Astrocyte (in vitro differentiated cells and primary cell): ENCODE measurements at regions not wholly inside any gene's neighbourhood (a gene's known extent, or its start where the extent isn't known, plus 50 kb on each side); places are given as distances from the start of the nearest gene placed in this dataset.

Source experiments
- DNase-seq: peaks from one replicate; pipeline ENCODE4 v3.0.0-alpha.2; 2010; ENCODE audit warnings: low read depth
- FAIRE-seq: peaks from 2 replicates; lab custom pipeline; 2011; peaks lifted over from hg19 to GRCh38; lab: Jason Lieb, UNC
- H2AFZ ChIP-seq: 2 replicates; pipeline ENCODE4 v1.6.0; 2012; ENCODE audit warnings: low read depth, low read length, inconsistent platforms
- H3K27ac ChIP-seq: 2 replicates; pipeline ENCODE4 v1.5.1; 2011; ENCODE audit warnings: low read depth, low read length, inconsistent platforms
- H3K27me3 ChIP-seq: 2 replicates; pipeline ENCODE4 v1.6.0; 2011; ENCODE audit warnings: low read length, inconsistent platforms; ENCODE audit not compliant: insufficient read depth
- H3K36me3 ChIP-seq: 2 replicates; pipeline ENCODE4 v1.5.1; 2011; ENCODE audit warnings: low read length, inconsistent platforms; ENCODE audit not compliant: insufficient read depth
- H3K4me1 ChIP-seq: 2 replicates; pipeline ENCODE4 v1.5.1; 2011; ENCODE audit warnings: low read length, inconsistent platforms; ENCODE audit not compliant: insufficient read depth
- H3K4me2 ChIP-seq: 2 replicates; pipeline ENCODE4 v1.6.0; 2012; ENCODE audit warnings: low read length, inconsistent platforms
- H3K4me3 ChIP-seq: 2 replicates; pipeline ENCODE4 v1.5.1; 2011; ENCODE audit warnings: low read depth, mild to moderate bottlenecking, low read length, inconsistent platforms; ENCODE audit not compliant: insufficient read depth
- H3K79me2 ChIP-seq: 2 replicates; pipeline ENCODE4 v1.6.0; 2012; ENCODE audit warnings: mild to moderate bottlenecking, low read length, inconsistent platforms; ENCODE audit not compliant: insufficient read depth
- H3K9ac ChIP-seq: 2 replicates; pipeline ENCODE4 v1.6.0; 2012; ENCODE audit warnings: mild to moderate bottlenecking, low read length, inconsistent platforms
- H3K9me3 ChIP-seq: 2 replicates; pipeline ENCODE4 v1.5.1; 2012; ENCODE audit warnings: low read depth, mild to moderate bottlenecking, low read length, inconsistent platforms; ENCODE audit not compliant: insufficient read depth
- H4K20me1 ChIP-seq: 2 replicates; pipeline ENCODE4 v1.6.0; 2012; ENCODE audit warnings: low read length, inconsistent platforms; ENCODE audit not compliant: insufficient read depth
- H3K27ac Mint-ChIP-seq: one replicate; pipeline ENCODE4 v1.8.0; 2021; ENCODE audit warnings: mild to moderate bottlenecking, mixed read lengths; ENCODE audit not compliant: unreplicated experiment
- H3K27me3 Mint-ChIP-seq: one replicate; pipeline ENCODE4 v1.8.0; 2021; ENCODE audit warnings: low read depth, mixed read lengths; ENCODE audit not compliant: unreplicated experiment
- H3K36me3 Mint-ChIP-seq: one replicate; pipeline ENCODE4 v1.8.0; 2021; ENCODE audit warnings: low read depth, mixed read lengths; ENCODE audit not compliant: unreplicated experiment
- H3K4me1 Mint-ChIP-seq: one replicate; pipeline ENCODE4 v1.8.0; 2021; ENCODE audit warnings: low read depth, mixed read lengths; ENCODE audit not compliant: unreplicated experiment
- H3K4me3 Mint-ChIP-seq: one replicate; pipeline ENCODE4 v1.8.0; 2021; ENCODE audit warnings: mild to moderate bottlenecking, moderate library complexity, mixed read lengths; ENCODE audit not compliant: unreplicated experiment
- H3K9me3 Mint-ChIP-seq: one replicate; pipeline ENCODE4 v1.8.0; 2021; ENCODE audit warnings: mild to moderate bottlenecking, mixed read lengths; ENCODE audit not compliant: unreplicated experiment
- CTCF ChIP-seq: IDR thresholded peaks from 2 replicates; pipeline ENCODE4 v1.5.1; 2011; ENCODE audit warnings: low read depth, mild to moderate bottlenecking, inconsistent platforms, low read length, moderate library complexity; ENCODE audit not compliant: insufficient read depth
- EZH2 ChIP-seq: IDR thresholded peaks from 2 replicates; pipeline ENCODE4 v1.6.1; 2012; ENCODE audit warnings: mild to moderate bottlenecking, low read length, inconsistent platforms; ENCODE audit not compliant: insufficient read depth

DNA sequence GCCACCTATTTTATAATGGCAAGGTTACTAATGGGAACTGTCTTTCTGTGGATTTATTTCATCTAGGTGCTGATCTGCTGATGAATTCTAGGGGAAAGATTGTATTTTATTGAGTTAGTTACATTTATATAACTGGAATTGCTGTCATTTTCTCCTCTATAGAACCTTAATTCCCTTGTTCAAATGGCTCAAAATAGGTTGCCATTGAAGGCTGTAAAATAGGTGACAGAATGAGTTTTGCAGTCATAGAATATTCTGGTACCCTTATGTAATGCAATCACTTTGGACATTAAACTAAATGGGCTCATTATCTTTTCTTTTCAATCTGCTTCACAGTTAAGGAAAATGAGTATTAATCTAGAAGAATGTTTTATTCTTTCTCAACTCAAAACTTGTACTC, 131.0 kb downstream of the CTH start:
- Mint-ChIP-seq H3K36me3 (no peaks in the 10 kb centered on the region), H3K9me3 (no peaks in the 10 kb centered on the region), H3K4me1 (no peaks in the 10 kb centered on the region), H3K4me3 (no peak overlapping the region), H3K27me3 (no peaks in the 10 kb centered on the region), H3K27ac (no peak overlapping the region)
- H3K4me1 ChIP-seq = no peaks in the 10 kb centered on the region
- H3K79me2 ChIP-seq = no peaks in the 10 kb centered on the region
- TF ChIP-seq EZH2 (no peak), CTCF (no peak)
- H3K36me3 ChIP-seq = no peaks in the 10 kb centered on the region
- no peak overlapping the region for H3K27ac ChIP-seq
- no peaks in the 10 kb centered on the region for H3K27me3 ChIP-seq
- no peak overlapping the region for H3K9ac ChIP-seq
- no peaks in the 10 kb centered on the region for H4K20me1 ChIP-seq
- no peak overlapping the region for H3K4me2 ChIP-seq
- DNase-seq = no peak
- H3K4me3 ChIP-seq = no peak overlapping the region
- H2AFZ ChIP-seq = no peak overlapping the region
- H3K9me3 ChIP-seq = no peaks in the 10 kb centered on the region
- FAIRE-seq = no peak

DNA sequence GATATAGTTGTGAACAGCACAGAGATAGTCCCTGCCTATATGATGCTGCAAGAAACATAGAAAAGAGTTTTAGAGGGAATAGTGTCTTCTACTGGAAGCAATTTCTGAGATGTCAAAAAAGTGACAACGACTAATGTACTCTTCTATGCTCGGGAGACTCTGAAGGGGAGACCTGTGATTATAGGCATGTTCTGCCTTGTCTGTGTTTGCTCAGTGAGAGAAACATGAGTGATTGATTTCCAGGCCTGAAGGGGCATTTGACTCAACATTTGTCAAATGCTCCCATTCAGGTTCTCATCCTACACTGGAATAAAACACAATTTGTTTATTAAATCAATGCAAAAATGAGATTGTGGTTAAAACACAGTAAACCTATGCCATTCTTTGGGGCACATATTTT, 131.8 kb downstream of the CTH start:
- H3K36me3 Mint-ChIP-seq = no peaks in the 10 kb centered on the region
- Histone ChIP-seq H3K4me3 (no peak overlapping the region), H4K20me1 (no peaks in the 10 kb centered on the region), H3K27me3 (no peaks in the 10 kb centered on the region), H3K27ac (no peak overlapping the region), H3K9me3 (no peaks in the 10 kb centered on the region), H3K79me2 (no peaks in the 10 kb centered on the region), H3K9ac (no peak overlapping the region), H3K36me3 (no peaks in the 10 kb centered on the region), H3K4me1 (no peaks in the 10 kb centered on the region), H2AFZ (no peak overlapping the region), H3K4me2 (no peak overlapping the region)
- TF ChIP-seq EZH2 (no peak), CTCF (no peak)
- no peaks in the 10 kb centered on the region for H3K9me3 Mint-ChIP-seq
- FAIRE-seq (no peak), DNase-seq (no peak)
- H3K4me3 Mint-ChIP-seq = no peak overlapping the region
- no peaks in the 10 kb centered on the region for H3K4me1 Mint-ChIP-seq
- no peak overlapping the region for H3K27ac Mint-ChIP-seq
- H3K27me3 Mint-ChIP-seq = no peaks in the 10 kb centered on the region

DNA sequence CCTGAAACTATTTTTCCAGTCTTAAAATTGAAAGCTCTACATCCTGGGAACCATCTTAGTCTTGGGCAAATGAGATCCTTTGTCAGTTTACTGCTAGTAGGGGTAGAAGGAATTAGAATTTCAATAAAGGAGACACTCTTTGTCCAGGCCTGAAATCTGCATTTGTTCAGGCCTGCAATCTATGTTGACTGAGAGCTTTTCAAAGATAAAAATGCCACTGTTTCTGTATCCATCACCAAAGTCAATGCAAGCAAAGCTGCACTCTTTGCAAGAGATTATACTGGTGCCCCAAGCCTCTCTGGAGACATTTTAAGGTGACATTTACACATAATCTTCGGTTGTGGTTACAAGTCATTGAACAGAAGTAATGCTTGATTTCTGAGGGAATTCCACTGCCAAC, 135.7 kb downstream of the CTH start:
- no peak overlapping the region for H3K27ac ChIP-seq
- H3K4me2 ChIP-seq = no peak overlapping the region
- DNase-seq (no peak), FAIRE-seq (no peak)
- H3K36me3 ChIP-seq = no peaks in the 10 kb centered on the region
- no peaks in the 10 kb centered on the region for H3K4me1 ChIP-seq
- no peaks in the 10 kb centered on the region for H3K36me3 Mint-ChIP-seq
- no peaks in the 10 kb centered on the region for H3K27me3 Mint-ChIP-seq
- no peak overlapping the region for H3K4me3 Mint-ChIP-seq
- no peaks in the 10 kb centered on the region for H3K9me3 Mint-ChIP-seq
- H3K4me3 ChIP-seq = no peak overlapping the region
- no peaks in the 10 kb centered on the region for H3K79me2 ChIP-seq
- H3K9me3 ChIP-seq = no peaks in the 10 kb centered on the region
- no peaks in the 10 kb centered on the region for H3K4me1 Mint-ChIP-seq
- H3K27me3 ChIP-seq = no peaks in the 10 kb centered on the region
- no peak overlapping the region for H2AFZ ChIP-seq
- no peak overlapping the region for H3K27ac Mint-ChIP-seq
- TF ChIP-seq CTCF = no peak
- no peak for TF ChIP-seq EZH2
- H3K9ac ChIP-seq = no peak overlapping the region
- no peaks in the 10 kb centered on the region for H4K20me1 ChIP-seq
